GM23248 (cell line): ENCODE measurements at regions not wholly inside any gene's neighbourhood (a gene's known extent, or its start where the extent isn't known, plus 50 kb on each side); places are given as distances from the start of the nearest gene placed in this dataset.

Experiments used
- EZH2 ChIP-seq: fragments of 200-600 bp; sonication (generic); IDR thresholded peaks from 2 replicates; pipeline ENCODE4 v1.6.1; 2018; ENCODE audit warnings: antibody characterized with exemption, mild to moderate bottlenecking; ENCODE audit not compliant: insufficient read depth, poor library complexity, severe bottlenecking
- EZH2phosphoT487 ChIP-seq: fragments of 200-600 bp; sonication (generic); IDR thresholded peaks from 2 replicates; pipeline ENCODE4 v1.6.1; 2018; ENCODE audit warnings: antibody characterized with exemption, moderate library complexity, mild to moderate bottlenecking, low read depth; ENCODE audit not compliant: insufficient read depth

GRCh38 chr13:22081430-22081829, 410.6 kb downstream of the FGF9 start:
- no peak for TF ChIP-seq EZH2
- TF ChIP-seq EZH2phosphoT487: no peak
